Fibroblast of skin of right quadriceps (primary cell): ENCODE measurements at regions not wholly inside any gene's neighbourhood (a gene's known extent, or its start where the extent isn't known, plus 50 kb on each side); places are given as distances from the start of the nearest gene placed in this dataset.
"Not testable (repeated sequence)": the region's sequence is repeated elsewhere in the genome, so short reads cannot be mapped to it uniquely, and the experiment has no call there.

ENCODE experiments used
- DNase-seq: peaks from one replicate; pipeline ENCODE4 v3.0.0-alpha.2; 2013

DNA sequence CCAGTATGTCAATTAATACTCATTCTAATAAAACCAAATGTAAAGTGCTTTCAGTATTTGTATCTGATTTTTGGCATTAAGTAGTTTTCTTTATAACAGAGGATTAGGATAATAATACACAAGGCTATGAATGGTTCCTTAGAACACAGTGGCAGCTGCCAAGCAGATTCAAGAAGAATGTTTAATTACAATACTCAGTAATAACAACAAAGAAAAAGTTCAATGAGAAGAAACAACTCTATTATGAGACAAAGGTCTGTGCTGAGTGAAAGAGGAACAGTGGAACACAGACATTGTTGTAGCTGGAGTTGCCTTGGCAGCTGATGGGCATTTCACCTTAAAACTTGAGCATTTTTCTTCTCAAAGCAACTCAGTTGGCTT, 502.6 kb upstream of the NR3C2 start:
- DNase-seq, result no peak

DNA sequence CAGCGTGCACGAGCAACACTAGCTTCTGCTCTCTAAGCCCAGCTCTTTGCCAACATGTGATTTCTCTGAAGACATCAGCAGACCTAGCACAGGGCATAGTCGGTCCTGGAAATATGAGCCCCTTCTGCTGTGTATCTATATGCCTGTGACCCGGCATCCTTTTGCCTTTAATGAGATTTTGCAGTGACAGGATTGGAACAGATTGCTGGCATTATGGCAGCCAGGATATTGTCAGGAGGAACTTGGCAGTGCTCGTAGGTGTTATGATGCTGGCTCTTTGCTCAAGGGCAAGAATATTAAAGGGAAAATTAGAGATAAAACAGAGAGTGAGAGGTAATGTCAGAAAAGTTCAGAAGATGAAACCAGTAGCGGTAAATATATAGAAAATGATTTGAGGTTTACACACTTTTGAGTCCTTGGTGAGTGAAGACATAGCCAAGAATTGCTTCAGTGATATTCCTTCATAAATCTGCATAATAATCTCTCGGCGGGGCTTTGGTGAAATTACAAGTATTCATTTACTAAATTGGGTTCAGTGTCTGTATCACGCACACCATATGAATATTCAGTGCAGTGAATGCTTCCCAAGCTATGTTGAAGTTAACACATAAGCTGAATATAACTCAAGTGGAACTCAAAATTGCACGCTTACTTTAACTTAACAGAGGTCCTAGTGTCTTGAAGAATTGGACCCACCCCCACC, 502.1 kb upstream of the NR3C2 start:
- no peak for DNase-seq

DNA sequence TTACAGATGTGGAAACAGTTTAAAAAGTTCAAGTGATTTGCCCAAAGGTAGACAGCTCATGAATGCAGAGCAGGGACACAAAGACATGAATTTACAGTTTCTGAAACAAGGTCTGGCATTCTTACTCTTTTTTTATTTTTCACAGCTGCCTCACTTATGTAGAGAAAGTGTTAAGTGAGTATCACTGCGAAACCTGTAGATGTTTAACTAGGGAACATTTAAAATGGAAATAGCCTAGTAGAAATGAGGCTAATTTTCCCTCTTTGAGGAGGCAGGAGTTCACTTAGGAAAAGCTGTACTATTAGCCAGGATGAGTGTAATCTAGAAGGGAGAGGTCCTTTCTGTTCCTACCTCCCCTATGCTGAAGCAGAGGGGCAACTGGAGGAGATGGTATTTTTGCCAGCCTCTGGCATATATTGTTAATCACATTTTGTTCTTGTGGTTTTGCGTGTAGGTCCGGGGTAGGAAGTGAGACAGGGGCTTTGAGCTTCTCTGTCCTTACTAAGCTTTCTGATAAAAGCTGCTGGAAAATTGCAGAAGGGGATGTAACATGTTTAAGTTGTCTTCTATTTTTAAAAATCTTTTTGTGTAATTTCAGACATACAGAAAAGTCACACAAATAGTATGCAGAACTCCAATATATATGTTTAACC, 492.8 kb upstream of the NR3C2 start:
- no peak for DNase-seq

DNA sequence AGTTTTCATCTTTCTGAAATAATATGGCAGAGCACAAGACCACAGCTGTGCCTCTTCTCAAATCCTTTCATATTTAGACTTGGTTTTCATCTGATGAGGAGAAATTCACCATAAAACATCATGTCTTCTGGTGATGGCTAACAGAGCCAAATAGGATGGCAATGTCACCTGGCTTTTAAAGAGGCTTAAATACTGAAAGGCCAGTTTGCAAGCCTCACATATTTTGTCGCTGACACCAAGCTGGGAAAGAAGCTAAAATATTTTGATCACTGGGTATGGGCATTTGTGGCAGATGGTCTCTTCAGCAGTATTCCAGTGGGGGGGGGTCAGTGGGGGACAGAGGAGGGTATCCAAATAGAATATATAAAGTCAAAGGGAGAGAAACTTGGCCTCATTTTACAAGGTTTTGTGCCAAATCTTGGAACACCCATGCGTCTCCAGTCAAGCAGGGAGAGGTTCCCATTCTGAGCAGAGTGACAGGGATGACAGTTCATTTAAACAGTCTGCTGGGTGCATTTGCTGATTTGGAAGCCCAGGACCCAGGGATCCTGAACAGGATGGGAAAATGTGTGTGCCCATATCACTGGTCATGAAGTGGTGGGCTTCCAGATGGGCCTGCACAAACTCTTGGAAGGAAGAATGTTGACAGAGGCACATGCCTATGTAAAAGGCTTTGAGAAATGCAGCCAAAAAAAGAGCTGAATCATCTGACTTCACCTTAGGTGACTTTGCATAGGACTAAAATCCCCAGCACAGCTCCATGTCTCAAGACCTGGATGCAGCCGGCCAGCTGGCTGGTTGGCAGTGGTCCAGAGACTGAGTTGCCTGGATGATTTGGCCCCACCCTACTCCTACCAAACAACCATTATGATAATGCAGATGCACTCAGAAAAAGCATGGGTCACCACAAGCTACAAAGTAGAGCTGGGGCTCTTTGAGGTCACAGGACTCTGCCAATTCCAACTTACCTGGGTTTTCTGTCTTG, 484.4 kb upstream of the NR3C2 start:
- peak; percentile 11 for DNase-seq

DNA sequence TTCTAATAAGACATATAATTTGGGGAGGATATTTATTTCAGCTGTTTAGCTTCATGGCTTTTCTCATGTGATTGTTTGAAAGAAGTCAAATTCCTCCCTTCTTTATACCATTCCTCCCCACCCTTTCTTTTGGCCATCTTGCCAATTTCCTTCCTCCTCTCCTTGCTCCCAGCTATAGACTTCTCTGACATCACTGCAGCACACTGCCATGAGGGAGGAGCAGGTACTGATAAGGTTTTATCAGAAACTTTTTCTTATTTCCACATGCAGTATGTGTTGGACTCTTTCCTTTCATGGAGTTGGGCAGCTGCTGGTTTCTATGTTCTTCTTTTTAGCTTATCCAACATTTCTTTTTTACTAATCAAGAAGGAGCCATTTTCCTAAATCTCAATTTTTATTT, 481.7 kb upstream of the NR3C2 start:
- DNase-seq, result no peak

DNA sequence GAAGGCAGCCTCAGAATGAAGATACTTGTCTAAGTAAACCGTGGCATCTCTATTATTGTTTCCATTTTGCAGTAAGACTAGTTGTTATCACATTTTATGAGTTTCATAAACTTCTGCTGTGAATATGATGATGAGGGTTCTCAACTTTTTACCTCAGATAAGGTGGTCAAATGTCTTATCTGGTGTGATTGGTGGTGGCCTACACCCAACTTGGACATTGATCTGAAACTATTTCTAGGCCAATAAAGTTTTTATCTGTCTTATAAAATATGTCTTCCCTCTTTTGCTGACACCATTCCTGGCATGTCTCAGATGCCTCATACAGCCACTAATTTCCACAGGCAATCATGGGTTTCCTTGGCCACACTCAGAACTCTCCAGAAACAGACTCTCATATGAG, 480.3 kb upstream of the NR3C2 start:
- DNase-seq, result no peak

DNA sequence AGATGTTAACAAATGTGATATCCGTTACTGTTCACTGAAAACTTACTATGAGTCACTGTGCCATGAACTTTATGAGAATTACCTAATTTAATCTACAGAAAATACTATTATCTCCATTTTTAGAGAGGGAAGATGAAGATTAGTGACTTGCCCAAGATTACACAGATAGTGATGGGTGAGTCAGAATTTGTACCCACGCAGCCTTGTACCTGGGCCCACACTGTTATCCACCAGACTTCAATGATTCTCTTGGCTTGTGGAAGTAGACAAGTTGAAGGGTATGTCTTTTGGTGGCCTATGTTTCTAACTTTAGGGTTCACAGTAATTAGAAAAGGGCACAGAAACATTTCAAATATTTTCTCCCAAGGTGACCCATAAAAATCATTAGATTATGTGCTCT, 472.5 kb upstream of the NR3C2 start:
- DNase-seq, result no peak

DNA sequence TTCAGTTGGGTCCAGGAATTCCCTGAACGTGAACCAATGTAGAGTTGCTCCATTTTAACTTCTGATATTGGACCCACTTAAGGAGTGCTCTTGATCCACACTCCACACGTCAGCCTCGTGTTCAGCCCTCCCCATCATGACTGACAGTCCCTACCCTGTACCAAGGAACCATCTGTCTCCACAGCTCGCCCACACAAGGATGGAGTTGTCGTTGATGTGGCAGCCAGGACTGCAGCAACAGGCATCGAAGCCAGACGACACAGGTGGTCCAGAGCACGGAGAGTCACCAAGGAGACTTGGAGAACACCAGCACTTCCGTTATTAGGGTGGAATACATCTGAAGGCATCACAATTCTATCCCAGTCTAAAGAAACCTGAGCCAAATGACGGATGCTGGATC, 472.1 kb upstream of the NR3C2 start:
- DNase-seq, result no peak

DNA sequence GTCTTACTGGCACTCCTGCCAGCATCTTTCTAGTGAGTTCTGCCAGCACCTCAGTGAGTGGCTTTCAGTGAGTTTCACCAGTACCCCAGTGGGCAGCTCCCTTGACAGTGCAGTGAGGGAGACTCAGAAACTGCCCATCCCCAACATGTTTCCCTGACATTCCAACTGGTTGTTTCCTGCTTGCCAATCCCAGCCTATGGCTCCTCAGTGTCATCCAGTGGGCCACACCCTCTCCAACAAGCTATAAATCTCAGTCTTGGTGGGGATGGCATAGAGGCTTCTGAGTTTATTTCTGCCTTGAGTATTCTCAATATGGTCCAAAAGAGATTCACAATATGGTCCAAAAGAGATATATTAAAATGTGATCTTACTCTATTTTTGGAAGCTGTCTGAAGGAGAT, 461.2 kb upstream of the NR3C2 start:
- DNase-seq, result no peak

DNA sequence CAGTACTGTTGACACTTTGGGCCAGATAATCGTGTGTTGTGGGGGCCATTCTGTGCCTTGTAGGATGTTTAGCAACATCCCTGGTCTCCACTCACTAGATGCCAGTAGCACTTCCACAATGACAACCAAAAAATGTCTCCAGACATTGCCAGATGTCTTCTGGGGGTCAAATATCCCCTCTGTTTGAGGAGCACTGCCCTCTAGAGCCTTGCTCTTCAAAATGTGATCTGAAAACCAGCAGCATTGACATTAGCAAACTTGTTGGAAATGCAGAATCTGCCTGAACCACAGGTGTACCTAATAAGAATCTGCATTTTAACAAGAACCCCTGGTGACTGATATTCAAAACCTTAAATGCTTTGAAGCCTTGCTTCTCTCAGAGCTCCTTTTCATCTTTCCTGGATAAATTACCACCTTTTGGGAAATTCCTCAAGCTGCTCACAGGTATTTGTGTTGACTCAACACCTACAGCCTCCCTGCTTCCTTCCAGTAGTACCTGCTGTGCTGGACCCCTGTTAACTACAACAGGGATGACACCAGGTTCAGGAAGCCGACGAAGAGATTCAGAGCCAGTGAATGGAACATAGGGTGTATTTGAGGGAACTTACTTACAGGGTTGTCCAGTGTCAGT, 459.0 kb upstream of the NR3C2 start:
- no peak for DNase-seq

DNA sequence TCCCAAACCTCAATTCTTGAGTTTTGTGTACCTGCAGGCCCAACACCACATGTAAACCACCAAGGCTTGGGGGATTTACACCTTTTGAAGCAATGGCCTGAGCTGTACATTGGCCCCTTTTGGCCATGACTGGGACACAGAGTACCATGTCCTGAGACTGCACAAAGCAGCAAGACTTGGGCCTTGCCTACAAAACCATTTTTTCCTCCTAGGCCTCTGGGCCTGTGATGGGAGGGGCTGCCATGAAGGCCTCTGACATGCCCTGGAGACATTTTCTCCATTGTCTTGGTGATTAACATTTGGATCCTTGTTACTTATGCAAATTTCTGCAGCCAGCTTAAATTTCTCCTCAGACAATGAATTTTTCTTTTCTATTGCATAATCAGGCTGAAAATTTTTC, 455.9 kb upstream of the NR3C2 start:
- DNase-seq, result not testable (repeated sequence)

DNA sequence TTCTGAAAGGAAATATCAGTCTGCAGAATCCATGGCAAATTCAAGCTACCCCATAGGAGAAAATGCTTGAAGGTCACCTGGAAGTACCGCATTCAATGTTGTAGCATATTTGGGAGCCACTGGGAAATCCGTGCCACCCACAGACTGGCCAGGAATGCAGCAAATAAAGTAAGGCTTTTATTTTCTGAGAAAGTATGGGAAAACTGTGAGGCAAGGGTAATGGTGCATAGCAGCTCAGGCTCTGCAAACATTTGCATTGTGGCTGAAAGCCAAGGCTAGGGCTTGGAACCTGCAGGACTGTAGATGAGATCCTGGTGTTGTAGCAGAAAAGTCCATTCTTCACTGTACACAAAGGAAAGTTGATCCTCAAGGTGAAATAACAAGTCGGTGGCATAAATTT, 450.9 kb upstream of the NR3C2 start:
- no peak for DNase-seq

DNA sequence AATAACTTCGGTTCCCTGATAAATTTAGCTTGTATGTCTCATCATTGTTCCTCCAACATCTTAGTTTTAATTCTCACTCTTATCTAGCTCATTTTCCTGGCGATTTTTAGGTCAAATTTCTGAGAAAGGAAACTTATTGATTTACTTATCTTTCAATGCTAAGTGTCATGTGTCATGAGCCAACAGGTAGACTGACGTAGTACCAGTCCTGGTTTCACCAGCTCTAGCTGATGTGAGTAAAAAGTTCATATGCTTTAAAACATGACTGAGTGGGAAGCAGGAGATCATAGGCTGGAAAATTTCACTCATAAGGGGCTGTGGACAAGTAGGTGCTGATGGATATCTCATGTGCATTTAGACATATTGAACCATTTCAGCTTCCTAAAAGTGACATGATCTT, 441.7 kb upstream of the NR3C2 start:
- DNase-seq, result no peak

DNA sequence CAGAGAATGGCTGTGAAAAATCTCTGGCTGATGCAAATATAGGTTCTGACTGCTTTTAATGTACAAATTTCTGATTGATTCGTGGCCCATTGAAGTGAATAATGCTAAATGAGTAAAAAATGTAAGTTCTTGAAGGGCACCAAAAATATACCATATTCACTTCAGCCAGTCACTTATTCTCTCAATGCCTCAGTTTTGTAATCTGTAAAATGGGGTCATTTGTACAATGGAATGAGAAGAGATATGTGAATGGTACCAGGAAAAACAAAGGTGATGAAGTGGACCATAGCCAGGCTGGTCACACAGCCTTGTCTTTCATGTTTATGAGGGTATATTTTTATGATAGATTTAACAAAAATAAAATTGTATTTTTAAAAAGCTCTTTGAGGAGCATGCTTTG, 441.2 kb upstream of the NR3C2 start:
- no peak for DNase-seq

DNA sequence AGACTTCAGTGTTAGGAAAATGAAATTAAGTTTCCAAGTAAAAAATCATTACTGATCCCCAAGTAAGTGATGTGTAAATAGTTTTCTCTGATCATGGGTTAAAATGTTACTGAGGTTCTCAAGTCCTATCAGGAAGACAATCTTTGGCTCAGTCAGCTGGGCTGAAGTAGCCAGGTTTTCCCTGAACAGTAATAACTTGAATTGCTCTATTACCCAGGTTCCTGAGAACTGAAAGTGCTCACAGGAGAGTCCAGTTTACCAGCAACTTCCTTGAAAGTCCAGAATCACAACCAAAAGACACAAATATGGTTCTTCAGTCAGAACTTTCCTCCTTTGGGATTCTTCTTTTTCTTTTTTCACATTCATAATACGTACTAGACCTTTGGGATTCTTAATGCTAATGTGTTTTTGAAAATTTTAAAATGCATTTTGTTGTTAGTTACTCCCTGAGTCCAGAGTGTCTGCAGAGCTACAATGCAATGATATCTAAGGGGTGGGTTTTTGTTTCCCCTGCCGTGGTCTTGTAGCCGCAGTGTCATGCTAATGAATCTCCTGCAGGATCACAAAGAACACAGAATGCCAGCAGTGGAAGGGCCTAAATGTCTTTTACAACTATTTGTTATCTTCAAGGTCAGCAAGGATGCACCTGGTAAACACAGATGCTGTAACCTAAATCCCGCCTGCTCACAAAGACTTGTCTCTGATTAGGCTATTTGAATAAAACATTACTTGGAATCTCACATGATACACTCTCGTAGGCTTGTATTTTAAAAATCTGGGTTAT, 439.8 kb upstream of the NR3C2 start:
- no peak for DNase-seq

DNA sequence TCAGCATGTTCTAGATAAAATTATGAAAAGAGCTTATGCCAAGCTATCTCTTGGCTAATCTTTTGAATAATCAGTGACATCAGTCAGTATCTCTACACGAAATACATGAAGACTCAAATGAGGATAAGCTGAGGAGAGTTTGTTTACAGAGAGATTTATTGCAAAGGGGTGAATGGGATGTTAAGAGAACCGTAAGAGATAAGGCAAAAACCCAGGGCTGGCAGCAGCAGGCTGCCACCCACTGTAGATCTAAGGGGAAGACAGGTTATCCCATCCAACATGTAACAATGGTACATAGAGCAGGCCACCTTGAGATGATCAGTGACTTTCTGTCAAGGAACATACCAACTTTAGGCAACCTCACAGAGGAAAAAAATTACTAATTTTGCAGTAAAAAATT, 432.1 kb upstream of the NR3C2 start:
- no peak for DNase-seq

DNA sequence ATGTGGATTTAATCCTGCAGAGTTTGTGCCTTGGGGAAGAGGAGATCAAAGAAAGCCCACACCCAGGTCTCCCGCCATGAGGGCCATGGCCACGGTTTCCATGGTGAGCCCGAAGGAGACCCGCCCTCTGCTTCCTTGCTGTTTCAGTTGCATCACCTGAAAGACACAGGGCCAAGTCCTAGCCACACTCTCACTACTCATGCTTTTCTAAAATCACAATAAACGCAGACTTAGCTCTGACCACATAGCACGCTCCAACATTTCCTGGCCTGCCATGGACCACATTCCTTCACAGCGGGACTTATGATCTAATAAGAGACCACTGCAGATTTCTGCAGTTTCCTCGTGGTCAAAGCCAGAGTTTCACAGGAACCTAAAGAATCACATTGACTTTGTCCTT, 426.0 kb upstream of the NR3C2 start:
- peak; percentile 7 for DNase-seq

DNA sequence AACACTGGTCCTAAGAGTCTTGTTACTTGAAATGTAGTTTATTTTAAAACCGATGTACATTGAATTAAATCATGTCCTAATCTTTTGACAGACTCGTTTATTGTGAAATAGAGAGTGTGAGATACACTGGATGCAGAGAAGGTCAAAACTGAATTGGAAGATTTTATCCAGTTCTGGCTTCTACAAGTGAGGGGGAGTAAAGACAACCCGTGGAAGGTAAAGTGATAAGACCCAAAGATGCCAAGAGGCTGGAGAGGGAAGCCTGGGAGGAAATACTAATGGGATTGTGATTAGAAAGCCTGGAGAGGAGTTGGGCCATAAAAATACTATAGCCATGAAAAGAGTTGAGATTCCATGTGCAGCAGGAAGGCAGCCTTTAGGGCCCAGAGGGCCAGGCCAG, 424.5 kb upstream of the NR3C2 start:
- no peak for DNase-seq

DNA sequence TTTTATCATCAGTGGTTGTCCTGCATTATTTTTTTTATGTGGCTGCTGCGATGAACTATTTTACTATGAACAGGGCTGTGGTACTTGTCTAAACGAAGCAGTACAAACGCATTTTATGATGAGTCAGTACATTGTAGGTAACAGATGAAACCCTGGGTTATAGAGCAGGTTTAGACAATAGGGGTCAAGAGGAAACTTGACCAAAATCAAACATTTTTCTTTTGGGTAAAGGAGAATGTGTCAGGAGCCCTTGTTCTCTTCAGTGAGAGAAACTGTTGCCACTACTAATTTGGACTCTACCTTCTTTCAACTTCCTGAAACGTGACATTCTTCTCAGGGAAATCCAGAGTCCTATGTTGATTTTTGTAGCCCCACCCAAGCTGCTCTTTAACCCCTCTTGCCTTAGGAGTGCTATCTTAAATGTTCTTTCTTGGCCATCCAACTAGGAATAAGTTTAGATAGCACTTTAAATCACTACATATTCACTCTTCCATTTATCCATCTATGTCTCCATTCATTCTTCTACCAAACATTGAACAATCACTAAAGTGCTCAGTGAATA, 415.8 kb upstream of the NR3C2 start:
- no peak for DNase-seq

DNA sequence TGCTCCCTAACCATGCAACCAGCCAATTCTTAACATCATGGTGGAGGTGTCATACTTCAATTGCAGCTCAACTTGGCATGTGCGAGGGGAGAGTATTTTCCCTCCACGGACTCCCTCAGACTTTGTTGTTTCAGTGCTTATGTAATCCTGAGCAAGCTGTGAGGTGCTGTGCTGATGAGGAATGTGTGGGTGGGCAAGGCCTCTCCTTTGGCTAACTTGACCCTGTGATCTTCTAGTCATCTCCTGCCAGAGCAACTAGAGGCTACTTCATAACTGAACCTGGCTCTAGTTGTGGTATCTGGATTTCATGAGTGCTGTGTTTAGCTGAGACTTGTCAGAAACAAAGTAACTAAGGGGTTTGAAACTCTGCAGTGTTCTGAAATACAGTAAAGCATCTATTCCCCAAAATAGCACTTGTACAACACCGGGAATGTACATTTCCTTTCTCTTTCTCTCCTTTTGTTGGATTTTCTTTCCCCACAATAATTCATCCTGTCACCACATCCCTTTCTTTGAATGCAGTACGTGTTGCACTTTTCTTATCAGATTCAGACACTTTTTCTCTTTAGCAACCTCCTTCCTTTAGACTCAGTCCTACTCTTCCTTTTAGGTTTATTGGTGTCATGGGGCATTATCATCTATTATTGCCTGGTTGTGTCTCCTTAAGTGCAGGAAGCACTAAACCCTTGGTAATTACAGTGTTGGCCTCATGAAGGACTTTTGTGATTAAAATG, 415.2 kb upstream of the NR3C2 start:
- DNase-seq, result no peak

DNA sequence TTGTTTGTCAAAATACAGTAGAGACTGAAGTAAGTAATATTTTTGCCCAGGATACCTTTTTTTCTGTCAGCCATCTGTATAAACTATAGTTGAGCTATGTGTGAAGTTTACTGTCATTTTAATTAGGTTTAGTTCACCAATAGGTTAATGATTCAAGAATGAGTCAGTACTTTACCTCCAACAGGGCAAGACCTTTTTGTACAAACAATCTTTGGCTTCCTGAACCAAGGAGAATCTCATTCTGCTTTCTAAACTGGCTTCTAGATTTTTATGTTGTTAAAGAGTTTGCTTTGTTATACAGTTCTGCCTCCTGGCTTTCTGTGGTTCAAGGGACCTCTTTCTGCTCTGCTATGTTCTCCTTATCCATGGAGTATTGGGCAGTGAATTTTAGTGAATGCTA, 412.0 kb upstream of the NR3C2 start:
- no peak for DNase-seq
